Colonic mucosa (tissue), 4 donors: ENCODE measurements at regions not wholly inside any gene's neighbourhood (a gene's known extent, or its start where the extent isn't known, plus 50 kb on each side); places are given as distances from the start of the nearest gene placed in this dataset.

ENCODE experiments used
- DNase-seq: peaks from one replicate; pipeline ENCODE4 v3.0.0-alpha.2; 2020
- H3K27ac ChIP-seq: fragments of 200-600 bp; one replicate; pipeline ENCODE4 v1.8.0; 2021
- H3K27me3 ChIP-seq: fragments of 200-600 bp; one replicate; pipeline ENCODE4 v1.8.0; 2021
- H3K36me3 ChIP-seq: fragments of 200-600 bp; one replicate; pipeline ENCODE4 v1.8.0; 2021
- H3K4me1 ChIP-seq: fragments of 200-600 bp; one replicate; pipeline ENCODE4 v1.8.0; 2021; ENCODE audit warnings: mild to moderate bottlenecking
- H3K4me3 ChIP-seq: fragments of 200-600 bp; one replicate; pipeline ENCODE4 v1.8.0; 2021
- H3K9ac ChIP-seq, 2 donors: one replicate each; pipeline ENCODE4 v1.7.0; 2013; ENCODE audit warnings: control low read depth in 2 of 2, low read depth in 2 of 2, low read length in 2 of 2
- H3K9me3 ChIP-seq: fragments of 200-600 bp; one replicate; pipeline ENCODE4 v1.8.0; 2021
- intact Hi-C: fragments of 100-400 bp; cut with DNase I; formaldehyde crosslinking; loops from one replicate; pipeline ENCODE4 v1.14.1; 2022
- TF ChIP-seq, protein P1 (sequence below): fragments of 200-600 bp; IDR thresholded peaks from one replicate; pipeline ENCODE4 v1.8.0; 2022; ENCODE audit warnings: antibody characterized with exemption, mild to moderate bottlenecking
- donor health status: healthy.
- donor health status: DM: no; HTN: no; CAD: no.
- donor health status: DM: no; HTN: no; CAD: no.

GRCh38 chr2:35343135-35343534, 1012.4 kb upstream of the CRIM1 start:
- no peaks in the 10 kb centered on the region for H3K27me3 ChIP-seq
- no peaks in the 10 kb centered on the region for H3K9me3 ChIP-seq
- no peaks in the 10 kb centered on the region for H3K36me3 ChIP-seq
- H3K9ac ChIP-seq = no peak overlapping the region
- H3K27ac ChIP-seq = no peak overlapping the region
- TF ChIP-seq, protein P1, sequence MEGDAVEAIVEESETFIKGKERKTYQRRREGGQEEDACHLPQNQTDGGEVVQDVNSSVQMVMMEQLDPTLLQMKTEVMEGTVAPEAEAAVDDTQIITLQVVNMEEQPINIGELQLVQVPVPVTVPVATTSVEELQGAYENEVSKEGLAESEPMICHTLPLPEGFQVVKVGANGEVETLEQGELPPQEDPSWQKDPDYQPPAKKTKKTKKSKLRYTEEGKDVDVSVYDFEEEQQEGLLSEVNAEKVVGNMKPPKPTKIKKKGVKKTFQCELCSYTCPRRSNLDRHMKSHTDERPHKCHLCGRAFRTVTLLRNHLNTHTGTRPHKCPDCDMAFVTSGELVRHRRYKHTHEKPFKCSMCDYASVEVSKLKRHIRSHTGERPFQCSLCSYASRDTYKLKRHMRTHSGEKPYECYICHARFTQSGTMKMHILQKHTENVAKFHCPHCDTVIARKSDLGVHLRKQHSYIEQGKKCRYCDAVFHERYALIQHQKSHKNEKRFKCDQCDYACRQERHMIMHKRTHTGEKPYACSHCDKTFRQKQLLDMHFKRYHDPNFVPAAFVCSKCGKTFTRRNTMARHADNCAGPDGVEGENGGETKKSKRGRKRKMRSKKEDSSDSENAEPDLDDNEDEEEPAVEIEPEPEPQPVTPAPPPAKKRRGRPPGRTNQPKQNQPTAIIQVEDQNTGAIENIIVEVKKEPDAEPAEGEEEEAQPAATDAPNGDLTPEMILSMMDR = no peak
- H3K4me3 ChIP-seq = no peak overlapping the region
- DNase-seq = no peak
- intact Hi-C loops = no loop called here
- no peaks in the 10 kb centered on the region for H3K4me1 ChIP-seq

DNA sequence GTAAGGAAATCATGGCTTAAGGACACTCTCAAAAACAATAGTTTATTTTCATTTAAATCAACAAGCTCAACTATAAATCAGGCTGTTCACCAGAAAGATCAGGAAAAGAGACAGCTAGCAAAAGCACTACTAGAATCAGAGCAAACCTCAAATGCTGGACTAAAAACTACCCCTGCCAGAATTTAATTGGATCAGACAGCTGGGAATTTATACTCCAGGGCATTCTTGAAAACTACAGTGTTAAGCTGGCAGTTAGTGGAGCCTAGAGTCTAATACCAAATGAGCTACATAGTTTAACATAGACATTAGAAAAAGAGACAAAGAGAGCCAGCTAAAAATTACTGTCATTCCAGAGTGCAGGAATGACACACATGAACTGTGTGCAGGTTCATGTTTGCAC, 1016.4 kb upstream of the CRIM1 start:
- H3K9me3 ChIP-seq = no peaks in the 10 kb centered on the region
- H3K4me3 ChIP-seq = no peak overlapping the region
- DNase-seq = no peak
- intact Hi-C loops = no loop called here
- H3K27ac ChIP-seq = no peak overlapping the region
- H3K36me3 ChIP-seq = no peaks in the 10 kb centered on the region
- H3K27me3 ChIP-seq = no peaks in the 10 kb centered on the region
- no peak overlapping the region for H3K9ac ChIP-seq
- TF ChIP-seq, protein P1 = no peak
- no peaks in the 10 kb centered on the region for H3K4me1 ChIP-seq

GRCh38 chr2:35337922-35338321, 1017.7 kb upstream of the CRIM1 start:
- Histone ChIP-seq H3K27me3 (no peaks in the 10 kb centered on the region), H3K9me3 (no peaks in the 10 kb centered on the region), H3K4me1 (no peaks in the 10 kb centered on the region), H3K27ac (no peak overlapping the region), H3K9ac (no peak overlapping the region), H3K36me3 (no peaks in the 10 kb centered on the region), H3K4me3 (no peak overlapping the region)
- DNase-seq = no peak
- intact Hi-C loops = no loop called here
- TF ChIP-seq, protein P1 = no peak

- no peak overlapping the region for H3K4me3 ChIP-seq
- no peak overlapping the region for H3K27ac ChIP-seq
- no peaks in the 10 kb centered on the region for H3K4me1 ChIP-seq
- H3K27me3 ChIP-seq = no peaks in the 10 kb centered on the region
- no peak overlapping the region for H3K9ac ChIP-seq
- DNase-seq = no peak
- no peaks in the 10 kb centered on the region for H3K9me3 ChIP-seq
- TF ChIP-seq, protein P1 = no peak
- H3K36me3 ChIP-seq = no peaks in the 10 kb centered on the region
- intact Hi-C loops = no loop called here
These were observed 1041.5 kb upstream of the CRIM1 start for GRCh38 chr2:35314049-35314448.

DNA sequence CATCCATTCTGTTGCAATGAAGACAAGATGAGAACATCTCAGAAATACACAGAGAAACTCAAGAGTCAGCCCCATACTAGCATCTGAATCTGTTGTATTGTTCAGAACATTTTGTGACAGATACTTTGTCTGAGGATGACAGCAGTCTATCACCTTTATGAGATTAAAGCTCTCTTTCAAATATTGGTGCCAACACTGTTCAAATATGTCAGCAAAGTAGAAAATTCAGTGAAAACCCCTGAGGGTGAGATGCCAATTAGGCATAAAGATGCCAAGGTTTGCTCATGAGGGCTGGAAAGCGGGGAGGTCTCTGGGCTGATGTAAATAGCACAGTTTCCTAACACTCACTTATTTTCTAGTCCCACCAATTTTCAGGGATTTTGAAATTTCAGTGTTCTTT, 1054.2 kb upstream of the CRIM1 start:
- no peak overlapping the region for H3K4me3 ChIP-seq
- no peaks in the 10 kb centered on the region for H3K9me3 ChIP-seq
- no peak overlapping the region for H3K27ac ChIP-seq
- no peaks in the 10 kb centered on the region for H3K36me3 ChIP-seq
- DNase-seq = no peak
- H3K27me3 ChIP-seq = no peaks in the 10 kb centered on the region
- H3K9ac ChIP-seq = no peak overlapping the region
- TF ChIP-seq, protein P1 = no peak
- H3K4me1 ChIP-seq = no peaks in the 10 kb centered on the region
- intact Hi-C loops = no loop called here

DNA sequence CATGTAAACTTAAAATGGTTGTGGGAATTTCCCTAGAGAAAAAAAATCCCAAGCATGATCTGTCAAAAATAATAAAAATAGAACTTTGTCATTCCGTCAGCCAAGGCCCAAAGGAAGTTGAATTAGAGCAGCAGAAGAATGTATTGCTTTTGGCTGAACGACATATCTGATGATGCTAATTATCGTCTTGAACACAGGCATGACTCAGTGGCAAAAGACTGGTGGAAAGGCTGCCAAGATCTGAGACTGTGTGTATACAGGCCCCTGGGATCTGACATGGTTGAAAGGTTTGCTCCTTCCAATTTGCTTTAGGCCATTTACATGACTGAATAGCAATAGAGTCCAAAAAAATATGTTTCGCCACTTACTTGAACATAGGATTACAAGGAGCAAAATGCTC, 1057.1 kb upstream of the CRIM1 start:
- Histone ChIP-seq H3K9me3 (no peaks in the 10 kb centered on the region), H3K9ac (no peak overlapping the region), H3K4me3 (no peak overlapping the region), H3K27ac (no peak overlapping the region), H3K27me3 (no peaks in the 10 kb centered on the region), H3K36me3 (no peaks in the 10 kb centered on the region), H3K4me1 (no peaks in the 10 kb centered on the region)
- intact Hi-C loops = no loop called here
- no peak for DNase-seq
- TF ChIP-seq, protein P1 = no peak
